OCI-LY1 (cell line): ENCODE measurements at regions not wholly inside any gene's neighbourhood (a gene's known extent, or its start where the extent isn't known, plus 50 kb on each side); places are given as distances from the start of the nearest gene placed in this dataset.

Source experiments
- CTCF ChIP-seq: fragments of 200-600 bp; sonication (generic), shearing (Covaris generic); IDR thresholded peaks from 2 replicates; pipeline ENCODE4 v1.5.1; 2017; ENCODE audit warnings: mild to moderate bottlenecking, antibody characterized with exemption, low read length, moderate library complexity, mixed read lengths
- EZH2 ChIP-seq: fragments of 200-600 bp; sonication (generic), shearing (Covaris generic); IDR thresholded peaks from 2 replicates; pipeline ENCODE4 v1.8.0; 2017; ENCODE audit warnings: borderline replicate concordance, mixed run types, mild to moderate bottlenecking, antibody characterized with exemption, low read length, moderate library complexity, mixed read lengths

- TF ChIP-seq CTCF (no peak), EZH2 (no peak)
These were observed 199.5 kb upstream of the CIBAR2 start for GRCh38 chr16:85311741-85312140.
